Peyer's patch (tissue), 4 donors: ENCODE measurements at regions not wholly inside any gene's neighbourhood (a gene's known extent, or its start where the extent isn't known, plus 50 kb on each side); places are given as distances from the start of the nearest gene placed in this dataset.

ENCODE experiments used
- DNase-seq, 3 donors: peaks; one replicate each; pipeline ENCODE4 v3.0.0-alpha.2; 2017 to 2019
- H3K27ac ChIP-seq, 4 donors: fragments of 200-600 bp; sonication (generic); one replicate each; pipeline ENCODE4 v1.5.1; 2016 to 2019
- H3K27me3 ChIP-seq, 2 donors: fragments of 200-600 bp; sonication (generic); one replicate each; pipeline ENCODE4 v1.5.1; 2019
- H3K36me3 ChIP-seq, 3 donors: fragments of 200-600 bp; sonication (generic); one replicate each; pipeline ENCODE4 v1.5.1; 2016 to 2019
- H3K4me1 ChIP-seq, 4 donors: fragments of 200-600 bp; sonication (generic); one replicate each; pipeline ENCODE4 v1.5.1; 2016 to 2019
- H3K4me3 ChIP-seq, 4 donors: fragments of 200-600 bp; sonication (generic); 1 replicate in 3 of 4; 2 replicates in 1 of 4; pipeline ENCODE4 v1.5.1; 2016 to 2019; ENCODE audit warnings: mild to moderate bottlenecking in 1 of 4
- H3K9me3 ChIP-seq, 4 donors: fragments of 200-600 bp; sonication (generic); one replicate each; pipeline ENCODE4 v1.5.1; 2016 to 2019; ENCODE audit warnings: mild to moderate bottlenecking in 1 of 4
- CTCF ChIP-seq, 6 experiments: fragments of 450-650 bp in 4 of 6; fragments of 200-600 bp in 2 of 6; sonication (generic) in 1 of 6; IDR thresholded peaks; one replicate each; pipeline ENCODE4 v1.5.1; 2017 to 2019; ENCODE audit warnings: antibody characterized with exemption in 6 of 6, mild to moderate bottlenecking in 3 of 6, moderate library complexity in 1 of 6
- POLR2A ChIP-seq, 2 donors: fragments of 450-650 bp; IDR thresholded peaks; one replicate each; pipeline ENCODE4 v1.5.1; 2017; ENCODE audit warnings: antibody characterized with exemption in 2 of 2, mild to moderate bottlenecking in 2 of 2, moderate library complexity in 2 of 2

GRCh38 chr6:87975561-87975960 lies 72.1 kb upstream of the SPACA1 start:
- H3K4me3 ChIP-seq, result no peak overlapping the region
- no peak overlapping the region for H3K27ac ChIP-seq
- no peaks in the 10 kb centered on the region for H3K27me3 ChIP-seq
- H3K9me3 ChIP-seq, result no peaks in the 10 kb centered on the region
- no peak for DNase-seq
- H3K4me1 ChIP-seq, result no peaks in the 10 kb centered on the region
- TF ChIP-seq POLR2A (IDR thresholded peaks at IDR 0.05) (no peak), CTCF (IDR thresholded peaks at IDR 0.05) (no peak)
- H3K36me3 ChIP-seq, result no peaks in the 10 kb centered on the region

- no peak for TF ChIP-seq POLR2A (IDR thresholded peaks at IDR 0.05)
- TF ChIP-seq CTCF (IDR thresholded peaks at IDR 0.05), result no peak
- DNase-seq, result no peak
- Histone ChIP-seq H3K4me1 (no peaks in the 10 kb centered on the region), H3K36me3 (no peaks in the 10 kb centered on the region), H3K27me3 (no peaks in the 10 kb centered on the region), H3K27ac (no peak overlapping the region), H3K4me3 (no peak overlapping the region), H3K9me3 (no peaks in the 10 kb centered on the region)
These were observed 75.4 kb upstream of the SPACA1 start for GRCh38 chr6:87972279-87972678.

GRCh38 chr6:87971605-87972262 lies 75.9 kb upstream of the SPACA1 start:
- DNase-seq, result no peak
- Histone ChIP-seq H3K36me3 (no peaks in the 10 kb centered on the region), H3K4me3 (no peak overlapping the region), H3K27ac (no peak overlapping the region), H3K27me3 (no peaks in the 10 kb centered on the region), H3K4me1 (no peaks in the 10 kb centered on the region), H3K9me3 (no peaks in the 10 kb centered on the region)
- TF ChIP-seq CTCF (IDR thresholded peaks at IDR 0.05) (no peak), POLR2A (IDR thresholded peaks at IDR 0.05) (no peak)

- peak in 2 of 3 donors; percentile 34 to 55 for DNase-seq
- no peak overlapping the region for H3K27ac ChIP-seq
- H3K4me3 ChIP-seq, result peak overlapping the region; percentile 4 to 40 (median 32)
- H3K27me3 ChIP-seq, result no peaks in the 10 kb centered on the region
- TF ChIP-seq POLR2A (IDR thresholded peaks at IDR 0.05) (no peak), CTCF (IDR thresholded peaks at IDR 0.05) (no peak)
- H3K36me3 ChIP-seq, result no peaks in the 10 kb centered on the region
- no peaks in the 10 kb centered on the region for H3K9me3 ChIP-seq
- H3K4me1 ChIP-seq, result no peaks in the 10 kb centered on the region
These were observed 79.0 kb upstream of the SPACA1 start for GRCh38 chr6:87968435-87969278.

GRCh38 chr6:87965806-87966205 lies 81.8 kb upstream of the SPACA1 start:
- Histone ChIP-seq H3K36me3 (no peaks in the 10 kb centered on the region), H3K4me3 (no peak overlapping the region), H3K9me3 (no peaks in the 10 kb centered on the region), H3K27ac (no peak overlapping the region), H3K4me1 (no peaks in the 10 kb centered on the region), H3K27me3 (no peaks in the 10 kb centered on the region)
- TF ChIP-seq POLR2A (IDR thresholded peaks at IDR 0.05) (no peak), CTCF (IDR thresholded peaks at IDR 0.05) (no peak)
- DNase-seq, result no peak
